ENCODE measurements at regions not wholly inside any gene's neighbourhood (a gene's known extent, or its start where the extent isn't known, plus 50 kb on each side); places are given as distances from the start of the nearest gene placed in this dataset.
"Not testable (repeated sequence)": the region's sequence is repeated elsewhere in the genome, so short reads cannot be mapped to it uniquely, and the experiment has no call there.

DNA sequence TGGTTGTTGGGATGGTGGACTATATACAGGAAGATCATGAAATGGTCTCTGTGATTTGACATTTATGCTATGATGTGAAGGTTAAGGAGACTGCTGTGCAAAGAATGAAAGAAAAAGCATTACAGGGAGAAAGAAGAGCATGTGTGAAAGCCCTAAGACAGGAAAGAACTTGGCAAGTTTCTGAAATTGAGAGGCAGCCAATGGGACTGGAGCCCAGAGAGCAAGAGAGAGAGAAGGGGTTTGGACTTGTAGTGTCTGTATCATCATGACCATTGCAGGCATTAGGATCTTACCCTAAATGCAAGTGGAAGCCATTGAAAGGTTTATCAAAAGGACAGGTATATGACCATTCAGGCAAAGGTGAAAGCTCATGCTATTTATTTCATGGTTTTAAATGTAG is 147.1 kb downstream of the NAA11 start:
- peak; percentile 29 for DNase-seq (ENCODE audit: extremely low spot score)
- no peaks in the 10 kb centered on the region for H3K36me3 ChIP-seq (ENCODE audit: insufficient read depth)
- no peaks in the 10 kb centered on the region for H3K4me1 ChIP-seq (ENCODE audit: insufficient read depth)
- no peak overlapping the region for H3K4me3 ChIP-seq (ENCODE audit: low read depth, low read length)
- no peak overlapping the region for H3K27ac ChIP-seq (ENCODE audit: low read depth)

DNA sequence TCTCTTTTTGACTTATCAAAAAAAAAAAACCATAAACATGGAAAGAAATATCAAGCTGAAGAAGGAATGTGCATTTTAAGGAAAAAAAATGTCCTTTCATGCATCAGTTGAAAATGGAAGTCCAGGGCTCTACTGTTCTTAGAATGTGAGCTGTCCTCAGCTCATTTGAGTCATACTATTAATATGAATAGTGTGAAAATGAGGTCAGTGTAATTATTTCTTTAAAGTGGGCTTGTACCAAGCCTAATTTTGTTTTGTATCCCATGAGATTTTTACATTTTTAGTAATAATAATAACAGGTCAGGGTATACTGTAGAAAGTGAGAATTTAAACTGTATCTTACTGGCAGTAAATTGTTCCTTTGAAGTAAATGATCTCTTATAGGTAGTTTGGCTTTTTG is 148.5 kb downstream of the NAA11 start:
- H3K27ac ChIP-seq (ENCODE audit: low read depth): no peak overlapping the region

DNA sequence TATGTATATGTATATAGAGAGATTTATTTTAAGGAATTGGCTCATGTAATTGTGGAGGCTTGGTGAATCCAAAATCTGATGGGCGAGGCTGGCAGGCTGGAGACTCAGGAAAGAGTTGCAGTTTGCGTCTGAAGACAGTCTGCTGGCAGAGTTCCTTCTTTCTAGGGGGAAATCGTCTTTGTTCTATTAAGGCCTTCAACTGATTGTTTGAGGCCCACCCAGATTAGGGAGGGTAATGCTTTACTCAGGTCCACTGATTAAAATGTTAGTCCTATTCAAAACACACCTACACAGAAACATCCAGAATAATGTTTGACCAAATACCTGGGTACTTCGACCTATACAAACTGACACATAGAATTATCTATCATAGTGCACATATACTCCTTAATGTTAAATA is 149.5 kb downstream of the NAA11 start:
- H3K27ac ChIP-seq (ENCODE audit: low read depth): no peak overlapping the region
- H3K4me3 ChIP-seq (ENCODE audit: low read depth, low read length): no peak overlapping the region
- H3K36me3 ChIP-seq (ENCODE audit: insufficient read depth): no peaks in the 10 kb centered on the region
- no peak for DNase-seq (ENCODE audit: extremely low spot score)
- 80% methylated on average over 4 of the region's 4 CpGs for WGBS
- H3K4me1 ChIP-seq (ENCODE audit: insufficient read depth): no peaks in the 10 kb centered on the region

More for the DNA sequence above, 148.5 kb downstream of the NAA11 start:
- Histone ChIP-seq H3K4me3 (ENCODE audit: low read depth, low read length) (no peak overlapping the region), H3K36me3 (ENCODE audit: insufficient read depth) (no peaks in the 10 kb centered on the region), H3K4me1 (ENCODE audit: insufficient read depth) (no peaks in the 10 kb centered on the region)
- DNase-seq (ENCODE audit: extremely low spot score): no peak

DNA sequence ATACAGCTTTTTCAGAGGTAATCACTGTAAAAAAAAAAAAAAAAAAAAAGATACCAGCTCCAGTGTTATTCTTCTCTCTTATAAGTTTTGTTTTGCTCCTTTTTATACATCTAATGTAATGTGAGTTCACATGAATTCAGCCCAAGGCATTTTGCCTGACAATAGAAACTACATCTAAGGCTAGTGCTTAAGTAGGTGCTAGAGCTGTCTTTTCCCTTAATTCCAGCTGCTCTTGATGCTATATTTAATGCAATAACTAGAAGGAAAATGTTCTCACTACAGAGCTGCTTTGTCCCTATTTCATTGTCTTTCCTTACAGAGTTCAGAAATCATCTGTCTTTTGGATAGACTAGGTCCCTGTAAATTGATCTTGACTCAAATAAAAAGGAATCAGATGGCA is 150.1 kb downstream of the NAA11 start:
- DNase-seq (ENCODE audit: extremely low spot score): no peak
- Histone ChIP-seq H3K4me3 (ENCODE audit: low read depth, low read length) (no peak overlapping the region), H3K4me1 (ENCODE audit: insufficient read depth) (no peaks in the 10 kb centered on the region)

DNA sequence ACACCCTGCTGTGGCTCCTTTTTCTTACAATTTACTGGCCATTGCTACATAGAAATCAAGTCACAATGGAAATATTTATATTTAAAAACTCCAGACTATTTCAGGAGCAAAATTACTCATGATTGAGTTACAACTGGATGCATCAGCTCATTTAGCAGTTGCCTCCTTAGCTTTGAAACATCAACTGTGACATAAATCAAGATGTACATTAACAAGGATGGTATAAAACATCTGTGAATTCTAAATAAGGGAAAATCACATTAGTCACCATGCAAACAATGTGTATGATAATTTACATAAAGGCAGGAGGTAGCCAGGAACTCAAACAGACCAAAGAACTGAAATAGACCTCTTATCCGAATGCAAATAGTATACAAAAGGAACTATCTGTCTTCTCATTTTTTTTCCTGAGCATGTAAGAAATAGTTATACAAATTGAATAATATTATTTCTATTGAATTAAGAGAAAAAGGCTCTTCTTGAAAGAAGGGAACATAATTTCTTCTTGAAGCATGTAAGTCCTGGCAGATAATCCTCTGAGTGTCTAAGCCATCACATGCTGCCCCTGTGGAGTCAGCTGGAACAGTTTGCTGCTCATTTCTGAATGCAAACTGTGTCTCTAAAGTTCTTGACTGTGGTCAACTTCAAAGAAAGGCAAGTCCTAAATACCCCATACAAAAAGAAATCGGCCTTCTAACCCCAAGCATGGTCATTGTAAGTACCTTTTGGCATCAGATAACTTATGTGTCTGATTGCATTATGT is 151.2 kb downstream of the NAA11 start:
- DNase-seq (ENCODE audit: extremely low spot score): no peak
- Histone ChIP-seq H3K36me3 (ENCODE audit: insufficient read depth) (no peaks in the 10 kb centered on the region), H3K4me1 (ENCODE audit: insufficient read depth) (no peaks in the 10 kb centered on the region), H3K4me3 (ENCODE audit: low read depth, low read length) (no peak overlapping the region), H3K27ac (ENCODE audit: low read depth) (no peak overlapping the region)
- WGBS: 81% methylated on average over 2 of the region's 2 CpGs

More for the DNA sequence above, 150.1 kb downstream of the NAA11 start:
- Histone ChIP-seq H3K27ac (ENCODE audit: low read depth) (no peak overlapping the region), H3K36me3 (ENCODE audit: insufficient read depth) (no peaks in the 10 kb centered on the region)

DNA sequence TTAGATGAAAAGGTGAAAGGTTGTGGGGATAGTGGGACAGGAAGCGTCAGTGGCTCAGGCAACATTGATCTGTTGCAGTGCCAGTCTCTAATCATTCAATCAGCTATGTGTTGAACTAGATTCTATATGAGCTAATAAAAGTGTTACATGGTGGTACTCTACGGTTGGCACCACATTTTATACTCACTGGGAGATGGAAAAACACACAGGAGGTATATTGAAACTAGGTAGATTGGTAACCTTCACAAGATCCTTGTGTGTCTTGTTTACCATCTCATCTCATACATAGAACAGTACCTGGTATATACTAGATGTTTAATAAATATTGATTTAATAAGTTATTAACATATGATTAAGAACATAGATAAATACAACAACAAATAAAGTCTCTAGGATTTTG is 152.7 kb downstream of the NAA11 start:
- Histone ChIP-seq H3K4me1 (ENCODE audit: insufficient read depth) (no peaks in the 10 kb centered on the region), H3K36me3 (ENCODE audit: insufficient read depth) (no peaks in the 10 kb centered on the region), H3K27ac (ENCODE audit: low read depth) (no peak overlapping the region), H3K4me3 (ENCODE audit: low read depth, low read length) (no peak overlapping the region)
- 88% methylated on average over 2 of the region's 2 CpGs for WGBS
- no peak for DNase-seq (ENCODE audit: extremely low spot score)

DNA sequence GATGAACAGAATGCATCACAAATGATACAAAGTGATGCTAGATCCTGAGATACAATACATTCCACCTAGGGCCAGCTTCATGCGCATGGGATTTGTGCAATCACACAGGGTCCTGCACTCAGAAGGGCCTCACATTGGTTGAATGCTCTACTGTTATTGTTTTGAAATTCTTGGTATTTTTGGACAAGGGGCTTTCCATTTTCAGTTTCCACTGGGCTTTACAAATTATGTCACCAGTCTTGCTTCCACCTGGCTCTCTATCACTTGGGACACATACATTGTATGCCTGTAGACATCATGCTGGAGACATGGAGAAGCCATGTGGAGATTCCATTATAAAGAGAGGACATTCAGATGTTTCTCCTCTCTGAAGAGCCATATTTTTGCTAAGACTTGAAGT is 155.8 kb downstream of the NAA11 start:
- 99% methylated on average over 1 of the region's 1 CpG for WGBS
- no peak overlapping the region for H3K4me3 ChIP-seq (ENCODE audit: low read depth, low read length)
- no peak overlapping the region for H3K27ac ChIP-seq (ENCODE audit: low read depth)
- H3K4me1 ChIP-seq (ENCODE audit: insufficient read depth): no peaks in the 10 kb centered on the region
- no peaks in the 10 kb centered on the region for H3K36me3 ChIP-seq (ENCODE audit: insufficient read depth)
- DNase-seq (ENCODE audit: extremely low spot score): no peak

DNA sequence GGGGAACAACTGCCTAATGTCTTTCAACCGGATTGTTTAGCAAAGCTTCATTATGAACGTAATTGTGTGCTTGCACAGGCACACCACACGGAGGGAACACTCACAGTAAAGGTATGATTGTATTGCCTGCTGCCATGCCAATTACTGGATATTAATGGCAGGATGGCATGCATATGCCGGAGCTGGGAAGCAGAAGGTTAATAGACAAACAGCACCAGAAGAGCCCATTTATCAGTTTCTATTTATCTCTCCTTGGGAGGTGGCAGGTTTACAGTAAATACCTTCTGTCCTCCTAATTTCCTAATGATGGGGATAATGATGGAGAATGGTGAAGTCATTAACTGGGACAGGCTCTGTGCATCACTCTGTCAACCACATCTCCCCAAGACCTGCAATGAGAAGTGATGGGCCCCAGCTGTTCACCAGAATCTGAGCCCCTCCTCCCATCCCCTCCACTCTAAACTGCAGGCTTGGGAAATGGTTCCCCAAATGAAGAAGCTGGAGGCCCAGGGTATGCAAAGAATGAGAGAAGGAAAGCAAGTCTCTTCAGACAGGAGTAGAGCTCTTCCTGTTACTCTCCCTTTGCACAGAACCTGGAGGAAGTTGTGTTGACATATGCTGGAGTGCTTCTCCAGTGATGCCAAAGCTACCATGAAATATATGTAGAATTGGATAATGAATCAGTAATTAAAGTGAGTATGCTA is 160.8 kb downstream of the NAA11 start:
- no peak for DNase-seq (ENCODE audit: extremely low spot score)
- H3K4me3 ChIP-seq (ENCODE audit: low read depth, low read length): no peak overlapping the region
- no peaks in the 10 kb centered on the region for H3K4me1 ChIP-seq (ENCODE audit: insufficient read depth)
- H3K36me3 ChIP-seq (ENCODE audit: insufficient read depth): no peaks in the 10 kb centered on the region
- WGBS: 59% methylated on average over 4 of the region's 4 CpGs
- H3K27ac ChIP-seq (ENCODE audit: low read depth): no peak overlapping the region

DNA sequence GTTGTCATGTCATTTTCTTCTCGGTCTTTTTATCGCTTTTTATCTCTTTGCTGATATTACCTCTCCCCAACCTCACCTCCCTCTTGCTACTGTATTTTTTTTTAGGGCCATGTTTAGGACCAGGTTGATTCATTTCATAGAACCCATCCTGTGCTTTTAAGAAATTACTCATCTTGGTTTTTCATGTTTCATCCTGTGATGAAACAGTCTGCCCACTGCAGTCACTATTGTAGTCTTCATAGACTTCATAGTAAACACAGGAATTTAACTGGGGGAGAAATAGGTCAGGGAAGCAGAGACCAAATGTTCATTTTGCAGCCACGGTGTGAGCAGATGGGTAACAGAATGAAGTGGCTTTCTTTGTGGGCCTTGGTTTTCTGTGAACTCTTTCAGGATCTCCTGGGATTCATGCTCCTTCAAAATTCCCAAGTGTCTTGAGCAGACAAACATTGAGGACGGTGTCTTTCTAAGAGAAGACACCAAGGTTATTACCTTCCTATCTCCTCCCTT is 161.8 kb downstream of the NAA11 start:
- Histone ChIP-seq H3K4me1 (ENCODE audit: insufficient read depth) (no peaks in the 10 kb centered on the region), H3K36me3 (ENCODE audit: insufficient read depth) (no peaks in the 10 kb centered on the region), H3K27ac (ENCODE audit: low read depth) (no peak overlapping the region), H3K4me3 (ENCODE audit: low read depth, low read length) (no peak overlapping the region)
- WGBS: 82% methylated on average over 4 of the region's 4 CpGs
- no peak for DNase-seq (ENCODE audit: extremely low spot score)

DNA sequence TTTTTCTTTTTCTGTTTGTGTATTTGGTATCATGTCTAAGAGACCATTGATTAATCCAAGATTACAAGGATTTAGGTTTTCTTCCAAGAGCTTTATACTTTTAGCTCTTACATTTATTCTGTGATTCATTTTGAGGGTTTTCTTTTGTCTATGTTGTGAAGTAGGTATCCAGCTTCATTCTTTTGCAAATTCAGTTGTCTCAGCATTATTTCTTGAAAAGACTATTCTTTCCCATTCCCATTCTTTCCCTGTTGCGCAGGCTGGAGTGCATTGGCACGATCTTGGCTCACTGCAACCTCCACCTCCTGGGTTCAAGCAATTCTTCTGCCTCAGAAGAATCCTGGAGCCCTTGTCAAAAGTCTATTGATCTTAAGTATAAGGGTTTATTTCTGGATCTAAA is 164.9 kb downstream of the NAA11 start:
- no peak for DNase-seq (ENCODE audit: extremely low spot score)
- H3K36me3 ChIP-seq (ENCODE audit: insufficient read depth): no peaks in the 10 kb centered on the region
- no peaks in the 10 kb centered on the region for H3K4me1 ChIP-seq (ENCODE audit: insufficient read depth)
- H3K27ac ChIP-seq (ENCODE audit: low read depth): no peak overlapping the region
- 97% methylated on average over 2 of the region's 2 CpGs for WGBS
- H3K4me3 ChIP-seq (ENCODE audit: low read depth, low read length): no peak overlapping the region

DNA sequence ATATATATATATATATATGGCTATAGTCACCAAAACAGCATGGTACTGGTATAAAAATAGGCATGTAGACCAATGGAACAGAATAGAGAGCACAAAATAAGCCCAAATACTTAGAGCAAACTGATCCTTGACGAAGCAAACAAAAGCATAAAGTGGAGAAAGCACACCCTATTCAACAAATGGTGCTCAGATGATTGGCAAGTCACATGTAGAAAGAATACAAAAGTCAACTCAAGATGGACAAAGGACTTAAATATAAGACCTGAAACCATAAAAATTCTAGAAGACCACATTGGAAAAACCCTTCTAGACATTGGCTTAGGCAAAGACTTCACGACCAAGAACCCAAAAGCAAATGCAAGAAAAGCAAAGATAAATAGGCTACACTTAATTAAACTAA is 167.2 kb downstream of the NAA11 start:
- not testable (repeated sequence) for DNase-seq (ENCODE audit: extremely low spot score); H3K4me3 ChIP-seq (ENCODE audit: low read depth, low read length); H3K4me1 ChIP-seq (ENCODE audit: insufficient read depth); H3K36me3 ChIP-seq (ENCODE audit: insufficient read depth); H3K27ac ChIP-seq (ENCODE audit: low read depth)
- 96% methylated on average over 2 of the region's 2 CpGs for WGBS

DNA sequence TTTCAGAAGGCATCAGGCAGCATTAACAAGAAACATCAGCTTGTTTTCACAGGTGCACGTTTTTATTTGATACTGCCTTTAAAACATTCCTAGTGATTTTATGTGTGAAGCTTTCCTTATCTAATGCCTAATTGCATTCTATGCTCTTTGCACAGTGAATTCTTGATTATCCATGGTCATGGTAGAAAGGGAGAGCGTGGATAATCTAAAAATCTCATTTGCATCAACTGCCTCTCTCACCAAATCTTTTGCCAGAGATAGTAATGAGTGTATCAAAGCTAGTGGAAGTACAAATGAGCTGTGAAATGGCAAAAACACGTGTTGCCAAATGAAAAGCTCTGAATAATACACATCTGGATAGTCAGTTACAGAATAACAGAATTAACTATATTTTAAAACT is 170.5 kb downstream of the NAA11 start:
- Histone ChIP-seq H3K4me3 (ENCODE audit: low read depth, low read length) (no peak overlapping the region), H3K27ac (ENCODE audit: low read depth) (no peak overlapping the region), H3K4me1 (ENCODE audit: insufficient read depth) (no peaks in the 10 kb centered on the region), H3K36me3 (ENCODE audit: insufficient read depth) (peaks cover 1% of the 10 kb centered on the region)
- WGBS: 72% methylated on average over 3 of the region's 3 CpGs
- DNase-seq (ENCODE audit: extremely low spot score): no peak

DNA sequence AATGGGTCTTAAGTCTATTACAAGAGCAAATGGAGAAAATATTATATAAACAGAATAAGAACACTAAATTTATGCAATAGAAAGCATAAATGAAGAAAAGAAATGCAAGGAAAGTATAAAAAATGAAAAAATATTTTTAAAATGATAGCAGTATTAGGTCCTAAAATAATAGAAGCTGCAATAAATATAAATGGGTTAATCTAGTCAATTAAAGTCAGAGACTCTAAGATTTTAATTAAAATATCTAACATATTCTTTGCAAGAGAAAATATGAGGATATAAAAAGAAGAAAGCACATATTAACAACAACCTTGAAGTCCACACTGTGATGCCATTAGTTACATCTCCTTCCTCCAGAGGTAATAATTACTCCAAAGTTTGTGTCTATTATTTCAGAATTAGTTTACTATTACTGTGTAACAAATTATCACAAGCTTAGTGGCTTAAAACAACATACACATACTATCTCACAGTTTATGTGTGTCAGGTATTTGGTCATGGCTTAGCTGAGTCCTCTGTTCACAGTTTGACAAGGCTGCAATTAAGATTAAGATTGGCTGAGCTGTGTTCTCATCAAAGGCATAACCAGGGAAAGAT is 174.9 kb downstream of the NAA11 start:
- Histone ChIP-seq H3K36me3 (ENCODE audit: insufficient read depth) (peaks cover 1% of the 10 kb centered on the region), H3K4me1 (ENCODE audit: insufficient read depth) (no peaks in the 10 kb centered on the region), H3K4me3 (ENCODE audit: low read depth, low read length) (no peak overlapping the region), H3K27ac (ENCODE audit: low read depth) (no peak overlapping the region)
- DNase-seq (ENCODE audit: extremely low spot score): no peak

DNA sequence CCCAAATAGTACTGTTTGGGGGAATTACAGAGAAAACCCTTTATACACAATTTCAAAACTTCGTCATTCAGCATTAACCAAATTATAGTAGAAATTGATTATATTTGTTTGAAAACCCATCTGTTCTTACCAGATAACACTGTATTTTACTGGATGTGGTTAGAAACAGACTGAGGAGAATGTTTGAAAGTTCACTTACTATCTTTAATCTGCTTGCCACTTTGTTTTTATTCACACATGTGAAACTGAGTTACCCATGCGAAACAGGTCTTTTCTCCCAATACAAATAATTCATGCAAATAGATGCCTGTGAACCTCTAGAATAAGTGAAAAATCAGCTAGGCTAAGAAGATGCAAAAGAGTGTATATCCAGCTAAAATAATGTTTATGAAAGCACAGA is 177.5 kb downstream of the NAA11 start:
- Histone ChIP-seq H3K27ac (ENCODE audit: low read depth) (no peak overlapping the region), H3K36me3 (ENCODE audit: insufficient read depth) (peaks cover 1% of the 10 kb centered on the region), H3K4me3 (ENCODE audit: low read depth, low read length) (no peak overlapping the region), H3K4me1 (ENCODE audit: insufficient read depth) (no peaks in the 10 kb centered on the region)
- WGBS: 76% methylated on average over 2 of the region's 2 CpGs
- no peak for DNase-seq (ENCODE audit: extremely low spot score)

All from urinary bladder (tissue), 3 donors.